Activated CD8-positive, alpha-beta T cell treated with anti-CD3 and anti-CD28 coated beads for 36 hours (primary cell): ENCODE measurements at regions not wholly inside any gene's neighbourhood (a gene's known extent, or its start where the extent isn't known, plus 50 kb on each side); places are given as distances from the start of the nearest gene placed in this dataset.
A peak's percentile ranks its signal among the peaks of the same experiment; 100 is the strongest.

Experiments
- ATAC-seq: fragments of 200-7000 bp; cut with Tn5 transposase; one replicate; pipeline ENCODE4 v1.10.0; 2021; ENCODE audit warnings: mild to moderate bottlenecking, moderate library complexity
- CTCF ChIA-PET: fragments of 350-600 bp; sonication (Branson Sonifier 250); formaldehyde crosslinking; loops from one replicate; lab custom pipeline; 2021; ENCODE audit warnings: antibody characterized with exemption; lab: Charles Lee
- POLR2A ChIA-PET: fragments of 350-600 bp; sonication (Branson Sonifier 250); formaldehyde crosslinking; loops from one replicate; lab custom pipeline; 2021; ENCODE audit warnings: antibody characterized with exemption; lab: Charles Lee
- DNase-seq: peaks from one replicate; pipeline ENCODE4 v3.0.0-alpha.2; 2020
- H3K27ac Mint-ChIP-seq: one replicate; pipeline ENCODE4 v1.8.0; 2021; ENCODE audit warnings: mild to moderate bottlenecking, mixed read lengths
- H3K27me3 Mint-ChIP-seq: one replicate; pipeline ENCODE4 v1.8.0; 2021; ENCODE audit warnings: mixed read lengths
- H3K36me3 Mint-ChIP-seq: one replicate; pipeline ENCODE4 v1.8.0; 2021; ENCODE audit warnings: low read depth, mixed read lengths
- H3K4me1 Mint-ChIP-seq: one replicate; pipeline ENCODE4 v1.8.0; 2021; ENCODE audit warnings: low read depth, mixed read lengths
- H3K4me3 Mint-ChIP-seq: one replicate; pipeline ENCODE4 v1.8.0; 2021; ENCODE audit warnings: mild to moderate bottlenecking, moderate library complexity, mixed read lengths
- H3K9me3 Mint-ChIP-seq: one replicate; pipeline ENCODE4 v1.8.0; 2021; ENCODE audit warnings: mixed read lengths
- CTCF ChIP-seq: fragments of 200-600 bp; IDR thresholded peaks from one replicate; pipeline ENCODE4 v1.8.0; 2022; ENCODE audit warnings: antibody characterized with exemption, mild to moderate bottlenecking
- intact Hi-C: fragments of 100-400 bp; cut with micrococcal nuclease; formaldehyde crosslinking; loops from one replicate; pipeline ENCODE4 v1.10.0; 2022

- H3K4me3 Mint-ChIP-seq: no peak overlapping the region
- DNase-seq: no peak
- TF ChIP-seq CTCF: no peak
- intact Hi-C loops: no loop called here
- no peaks in the 10 kb centered on the region for H3K27me3 Mint-ChIP-seq
- no peaks in the 10 kb centered on the region for H3K36me3 Mint-ChIP-seq
- ChIA-PET CTCF (interaction anchor here (1.4 kb wide), 1 partner anchor 251 kb away, joined by 4 read pairs; no protein-coding TSS in a partner anchor), POLR2A (no interaction called here)
- no peak for ATAC-seq
- no peaks in the 10 kb centered on the region for H3K4me1 Mint-ChIP-seq
- H3K27ac Mint-ChIP-seq: no peak overlapping the region
- no peaks in the 10 kb centered on the region for H3K9me3 Mint-ChIP-seq
Measured at GRCh38 chr9:4389003-4389402, 89.1 kb upstream of the GLIS3 start.

GRCh38 chr9:4386819-4387218, 87.0 kb upstream of the GLIS3 start:
- H3K27ac Mint-ChIP-seq: no peak overlapping the region
- POLR2A ChIA-PET: interaction anchor here (1.2 kb wide), 1 partner anchor 28 kb away, joined by 3 read pairs; no protein-coding TSS in a partner anchor
- no peak overlapping the region for H3K4me3 Mint-ChIP-seq
- DNase-seq: no peak
- TF ChIP-seq CTCF: no peak
- H3K9me3 Mint-ChIP-seq: no peaks in the 10 kb centered on the region
- H3K36me3 Mint-ChIP-seq: no peaks in the 10 kb centered on the region
- no peak for ATAC-seq
- H3K27me3 Mint-ChIP-seq: peaks cover 2% of the 10 kb centered on the region
- CTCF ChIA-PET: interaction anchor here (1.6 to 1.9 kb wide), 3 partner anchors 27 to 253 kb away, joined by 3 to 9 read pairs (median 4); no protein-coding TSS in a partner anchor
- intact Hi-C loops: no loop called here
- no peaks in the 10 kb centered on the region for H3K4me1 Mint-ChIP-seq

- POLR2A ChIA-PET: no interaction called here
- ATAC-seq: no peak
- Mint-ChIP-seq H3K27me3 (peaks cover 5% of the 10 kb centered on the region), H3K36me3 (no peaks in the 10 kb centered on the region), H3K4me3 (no peak overlapping the region), H3K27ac (no peak overlapping the region), H3K4me1 (no peaks in the 10 kb centered on the region), H3K9me3 (no peaks in the 10 kb centered on the region)
- intact Hi-C loops: loop anchor here (5.0 kb wide), 1 partner anchor 258 kb away; no protein-coding TSS in a partner anchor
- no peak for TF ChIP-seq CTCF
- CTCF ChIA-PET: no interaction called here
- DNase-seq: no peak
Measured at GRCh38 chr9:4384750-4385149, 84.9 kb upstream of the GLIS3 start.

- Mint-ChIP-seq H3K27ac (no peak overlapping the region), H3K27me3 (peaks cover 11% of the 10 kb centered on the region), H3K4me3 (no peak overlapping the region), H3K4me1 (no peaks in the 10 kb centered on the region), H3K9me3 (no peaks in the 10 kb centered on the region), H3K36me3 (no peaks in the 10 kb centered on the region)
- ATAC-seq: no peak
- intact Hi-C loops: loop anchor here (5.0 kb wide), 1 partner anchor 259 kb away; no protein-coding TSS in a partner anchor
- POLR2A ChIA-PET: no interaction called here
- no peak for DNase-seq
- peak; percentile 54 for TF ChIP-seq CTCF
- CTCF ChIA-PET: interaction anchor here (1.2 to 2.8 kb wide), 3 partner anchors 16 to 257 kb away, joined by 3 to 21 read pairs (median 8); no protein-coding TSS in a partner anchor
Measured at GRCh38 chr9:4382722-4383317, 83.0 kb upstream of the GLIS3 start.

- Mint-ChIP-seq H3K4me1 (no peaks in the 10 kb centered on the region), H3K27me3 (peaks cover 11% of the 10 kb centered on the region), H3K36me3 (no peaks in the 10 kb centered on the region), H3K9me3 (no peaks in the 10 kb centered on the region), H3K4me3 (no peak overlapping the region), H3K27ac (no peak overlapping the region)
- intact Hi-C loops: loop anchor here (5.0 kb wide), 1 partner anchor 261 kb away; no protein-coding TSS in a partner anchor
- TF ChIP-seq CTCF: no peak
- ATAC-seq: no peak
- no peak for DNase-seq
- POLR2A ChIA-PET: no interaction called here
- CTCF ChIA-PET: interaction anchor here (1.3 to 2.8 kb wide), 2 partner anchors 15 to 258 kb away, joined by 8 to 21 read pairs; no protein-coding TSS in a partner anchor
Measured at GRCh38 chr9:4381744-4382143, 81.9 kb upstream of the GLIS3 start.
